OCI-LY1 (cell line): ENCODE measurements at regions not wholly inside any gene's neighbourhood (a gene's known extent, or its start where the extent isn't known, plus 50 kb on each side); places are given as distances from the start of the nearest gene placed in this dataset.

Source experiments
- H2AFZ ChIP-seq: fragments of 200-600 bp; sonication (generic), shearing (Covaris generic); 2 replicates; pipeline ENCODE4 v1.6.0; 2014; ENCODE audit warnings: antibody characterized with exemption, mild to moderate bottlenecking, low read length
- H3F3A ChIP-seq: fragments of 200-600 bp; sonication (generic), shearing (Covaris generic); 2 replicates; pipeline ENCODE4 v1.6.0; 2014; ENCODE audit warnings: mild to moderate bottlenecking, antibody characterized with exemption, low read length, moderate library complexity; ENCODE audit not compliant: insufficient read depth
- H3K27ac ChIP-seq: fragments of 200-600 bp; sonication (generic); 2 replicates; pipeline ENCODE4 v1.5.1; 2014; ENCODE audit warnings: low read length, mixed run types, mild to moderate bottlenecking, low read depth; ENCODE audit not compliant: poor library complexity, severe bottlenecking
- H3K27me3 ChIP-seq: fragments of 200-600 bp; sonication (generic); 2 replicates; pipeline ENCODE4 v1.6.0; 2014; ENCODE audit warnings: antibody characterized with exemption, mild to moderate bottlenecking, low read length, moderate library complexity; ENCODE audit not compliant: insufficient read depth
- H3K36me3 ChIP-seq: fragments of 200-600 bp; sonication (generic); 2 replicates; pipeline ENCODE4 v1.6.1; 2014; ENCODE audit warnings: mild to moderate bottlenecking, antibody characterized with exemption, low read length, moderate library complexity, mixed read lengths; ENCODE audit not compliant: insufficient read depth
- H3K4me1 ChIP-seq: fragments of 200-600 bp; sonication (generic); 2 replicates; pipeline ENCODE4 v1.5.1; 2014; ENCODE audit warnings: mild to moderate bottlenecking, low read length, moderate library complexity; ENCODE audit not compliant: insufficient read depth, severe bottlenecking
- H3K4me2 ChIP-seq: fragments of 200-600 bp; sonication (generic), shearing (Covaris generic); 2 replicates; pipeline ENCODE4 v1.6.1; 2014; ENCODE audit warnings: low read length
- H3K4me3 ChIP-seq: fragments of 200-600 bp; sonication (generic); 2 replicates; pipeline ENCODE4 v1.5.1; 2014; ENCODE audit warnings: low read length, low read depth, mild to moderate bottlenecking, mixed read lengths; ENCODE audit not compliant: poor library complexity, severe bottlenecking
- H3K79me2 ChIP-seq: fragments of 200-600 bp; shearing (Covaris generic); 2 replicates; pipeline ENCODE4 v1.6.1; 2016; ENCODE audit warnings: mixed run types, low read length, mixed read lengths; ENCODE audit not compliant: insufficient read depth
- H3K9ac ChIP-seq: fragments of 200-600 bp; sonication (generic), shearing (Covaris generic); 2 replicates; pipeline ENCODE4 v1.6.1; 2014; ENCODE audit warnings: mild to moderate bottlenecking, low read length, mixed read lengths
- H3K9me2 ChIP-seq: fragments of 200-600 bp; sonication (generic), shearing (Covaris generic); 2 replicates; pipeline ENCODE4 v1.6.1; 2014; ENCODE audit warnings: low read depth, mild to moderate bottlenecking, low read length, mixed read lengths
- H3K9me3 ChIP-seq: fragments of 200-600 bp; shearing (Covaris generic); 2 replicates; pipeline ENCODE4 v1.6.1; 2014; ENCODE audit warnings: low read length, mixed read lengths
- H4K20me1 ChIP-seq: fragments of 200-600 bp; sonication (generic), shearing (Covaris generic); 2 replicates; pipeline ENCODE4 v1.6.0; 2016; ENCODE audit warnings: mild to moderate bottlenecking, low read length; ENCODE audit not compliant: insufficient read depth
- CTCF ChIP-seq: fragments of 200-600 bp; sonication (generic), shearing (Covaris generic); IDR thresholded peaks from 2 replicates; pipeline ENCODE4 v1.5.1; 2017; ENCODE audit warnings: mild to moderate bottlenecking, antibody characterized with exemption, low read length, moderate library complexity, mixed read lengths
- EZH2 ChIP-seq: fragments of 200-600 bp; sonication (generic), shearing (Covaris generic); IDR thresholded peaks from 2 replicates; pipeline ENCODE4 v1.8.0; 2017; ENCODE audit warnings: borderline replicate concordance, mixed run types, mild to moderate bottlenecking, antibody characterized with exemption, low read length, moderate library complexity, mixed read lengths

- TF ChIP-seq EZH2 (no peak), CTCF (no peak)
- Histone ChIP-seq H3K79me2 (no peaks in the 10 kb centered on the region), H2AFZ (no peak overlapping the region), H3K4me3 (no peak overlapping the region), H3F3A (no peaks in the 10 kb centered on the region), H3K36me3 (no peaks in the 10 kb centered on the region), H3K27ac (no peak overlapping the region), H3K27me3 (no peaks in the 10 kb centered on the region), H3K4me2 (no peak overlapping the region), H3K4me1 (peaks cover 10% of the 10 kb centered on the region), H3K9me2 (no peaks in the 10 kb centered on the region), H4K20me1 (no peaks in the 10 kb centered on the region), H3K9ac (no peak overlapping the region), H3K9me3 (no peaks in the 10 kb centered on the region)
Measured at GRCh38 chr6:87943191-87943590, 104.5 kb upstream of the SPACA1 start.

- Histone ChIP-seq H3K4me2 (no peak overlapping the region), H4K20me1 (no peaks in the 10 kb centered on the region), H3K4me3 (no peak overlapping the region), H3K79me2 (no peaks in the 10 kb centered on the region), H3K4me1 (peaks cover 10% of the 10 kb centered on the region), H3K9me2 (no peaks in the 10 kb centered on the region), H3K27me3 (no peaks in the 10 kb centered on the region), H2AFZ (no peak overlapping the region), H3F3A (no peaks in the 10 kb centered on the region), H3K36me3 (no peaks in the 10 kb centered on the region), H3K27ac (no peak overlapping the region), H3K9me3 (no peaks in the 10 kb centered on the region), H3K9ac (no peak overlapping the region)
- TF ChIP-seq CTCF (no peak), EZH2 (no peak)
Measured at GRCh38 chr6:87941556-87942358, 105.9 kb upstream of the SPACA1 start.

- H3K36me3 ChIP-seq: no peaks in the 10 kb centered on the region
- H3F3A ChIP-seq: no peaks in the 10 kb centered on the region
- peaks cover 17% of the 10 kb centered on the region for H3K4me1 ChIP-seq
- H3K9me2 ChIP-seq: no peaks in the 10 kb centered on the region
- no peak overlapping the region for H2AFZ ChIP-seq
- no peaks in the 10 kb centered on the region for H3K27me3 ChIP-seq
- H3K9me3 ChIP-seq: no peaks in the 10 kb centered on the region
- no peak overlapping the region for H3K4me3 ChIP-seq
- H3K4me2 ChIP-seq: no peak overlapping the region
- H3K9ac ChIP-seq: no peak overlapping the region
- H4K20me1 ChIP-seq: no peaks in the 10 kb centered on the region
- H3K79me2 ChIP-seq: no peaks in the 10 kb centered on the region
- TF ChIP-seq CTCF: no peak
- TF ChIP-seq EZH2: no peak
- H3K27ac ChIP-seq: no peak overlapping the region
Measured at GRCh38 chr6:87939776-87940175, 107.9 kb upstream of the SPACA1 start.
